Esophagus squamous epithelium (tissue), 4 donors: ENCODE measurements at regions not wholly inside any gene's neighbourhood (a gene's known extent, or its start where the extent isn't known, plus 50 kb on each side); places are given as distances from the start of the nearest gene placed in this dataset.

ENCODE experiments used
- POLR2A ChIP-seq, 4 donors: fragments of 450-650 bp; IDR thresholded peaks; one replicate each; pipeline ENCODE4 v1.6.1; 2017; ENCODE audit warnings: antibody characterized with exemption in 4 of 4, mild to moderate bottlenecking in 4 of 4, moderate library complexity in 3 of 4
- TF ChIP-seq, protein P1 (sequence below), 6 experiments: fragments of 450-650 bp in 4 of 6; fragments of 200-600 bp in 2 of 6; sonication (generic) in 2 of 6; IDR thresholded peaks; one replicate each; pipeline ENCODE4 v1.5.1; 2016 to 2019; ENCODE audit warnings: antibody characterized with exemption in 6 of 6, mild to moderate bottlenecking in 4 of 6, moderate library complexity in 4 of 6

DNA sequence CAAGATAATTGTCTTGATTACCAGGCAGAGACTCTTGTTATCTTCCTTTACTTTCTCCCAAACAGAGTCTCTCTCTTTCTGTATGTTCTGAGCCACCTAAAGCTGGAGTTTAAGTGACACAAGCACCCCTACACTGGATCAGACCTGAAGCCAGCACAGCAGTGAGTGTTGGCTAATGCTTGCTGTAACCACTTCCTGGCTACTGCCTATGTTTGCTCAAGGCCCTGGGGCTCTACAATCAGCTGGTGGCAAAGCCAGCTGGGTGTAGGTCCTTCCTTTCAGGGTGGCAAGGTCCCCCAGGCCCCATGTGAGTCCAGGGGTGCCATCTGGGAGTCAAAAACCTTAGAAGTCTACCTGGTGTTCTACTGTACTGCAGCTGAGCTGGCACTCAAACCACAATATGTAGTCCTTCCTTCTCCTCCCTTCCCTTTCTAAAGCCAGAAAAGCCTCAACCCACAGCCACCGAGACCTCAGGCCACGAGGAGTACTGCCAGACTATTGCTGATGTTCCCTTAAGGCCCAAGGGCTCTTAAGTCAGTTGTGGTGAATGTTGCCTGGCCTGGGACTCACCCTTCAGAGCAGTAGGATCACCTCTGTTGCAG lies 416.3 kb downstream of the ADRA2A start:
- TF ChIP-seq, protein P1, sequence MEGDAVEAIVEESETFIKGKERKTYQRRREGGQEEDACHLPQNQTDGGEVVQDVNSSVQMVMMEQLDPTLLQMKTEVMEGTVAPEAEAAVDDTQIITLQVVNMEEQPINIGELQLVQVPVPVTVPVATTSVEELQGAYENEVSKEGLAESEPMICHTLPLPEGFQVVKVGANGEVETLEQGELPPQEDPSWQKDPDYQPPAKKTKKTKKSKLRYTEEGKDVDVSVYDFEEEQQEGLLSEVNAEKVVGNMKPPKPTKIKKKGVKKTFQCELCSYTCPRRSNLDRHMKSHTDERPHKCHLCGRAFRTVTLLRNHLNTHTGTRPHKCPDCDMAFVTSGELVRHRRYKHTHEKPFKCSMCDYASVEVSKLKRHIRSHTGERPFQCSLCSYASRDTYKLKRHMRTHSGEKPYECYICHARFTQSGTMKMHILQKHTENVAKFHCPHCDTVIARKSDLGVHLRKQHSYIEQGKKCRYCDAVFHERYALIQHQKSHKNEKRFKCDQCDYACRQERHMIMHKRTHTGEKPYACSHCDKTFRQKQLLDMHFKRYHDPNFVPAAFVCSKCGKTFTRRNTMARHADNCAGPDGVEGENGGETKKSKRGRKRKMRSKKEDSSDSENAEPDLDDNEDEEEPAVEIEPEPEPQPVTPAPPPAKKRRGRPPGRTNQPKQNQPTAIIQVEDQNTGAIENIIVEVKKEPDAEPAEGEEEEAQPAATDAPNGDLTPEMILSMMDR (IDR thresholded peaks at IDR 0.05): no peak
- no peak for TF ChIP-seq POLR2A (IDR thresholded peaks at IDR 0.05)
